CD14-positive monocyte (primary cell): ENCODE measurements at regions not wholly inside any gene's neighbourhood (a gene's known extent, or its start where the extent isn't known, plus 50 kb on each side); places are given as distances from the start of the nearest gene placed in this dataset.
"Not testable (repeated sequence)": the region's sequence is repeated elsewhere in the genome, so short reads cannot be mapped to it uniquely, and the experiment has no call there.

Source experiments
- DNase-seq, 3 donors: peaks; one replicate each; pipeline ENCODE4 v3.0.0-alpha.2; 2011 to 2022
- H2AFZ ChIP-seq: 2 replicates; pipeline ENCODE4 v1.6.0; 2012; ENCODE audit warnings: mild to moderate bottlenecking, low read depth, low read length, inconsistent platforms; ENCODE audit not compliant: insufficient read depth, poor library complexity, severe bottlenecking
- H3K27ac ChIP-seq, 2 donors: 1 replicate in 1 of 2; 2 replicates in 1 of 2; pipeline ENCODE4 v1.5.1; 2012 to 2013; ENCODE audit warnings: low read length in 2 of 2, control low read depth in 1 of 2, inconsistent platforms in 1 of 2, low read depth in 1 of 2, mild to moderate bottlenecking in 1 of 2
- H3K27me3 ChIP-seq, 2 donors: one replicate each; pipeline versions ENCODE4 v1.6.0 to v1.6.1; 2011 to 2013; ENCODE audit warnings: low read length in 2 of 2; ENCODE audit not compliant: control insufficient read depth in 2 of 2, insufficient read depth in 2 of 2
- H3K36me3 ChIP-seq, 2 donors: replicated peaks in 1 of 2; 1 replicate in 1 of 2; 2 replicates in 1 of 2; pipeline versions ENCODE4 v1.5.1 to v1.6.1; 2012 to 2013; ENCODE audit warnings: low read length in 2 of 2, control low read depth in 1 of 2, inconsistent platforms in 1 of 2, mild to moderate bottlenecking in 1 of 2; ENCODE audit not compliant: insufficient read depth in 2 of 2, control insufficient read depth in 1 of 2
- H3K4me1 ChIP-seq, 2 donors: 1 replicate in 1 of 2; 2 replicates in 1 of 2; pipeline versions ENCODE4 v1.5.1 to v1.6.1; 2012 to 2013; ENCODE audit warnings: low read length in 2 of 2, control low read depth in 1 of 2, inconsistent platforms in 1 of 2, mild to moderate bottlenecking in 1 of 2, moderate library complexity in 1 of 2; ENCODE audit not compliant: insufficient read depth in 2 of 2, control insufficient read depth in 1 of 2
- H3K4me2 ChIP-seq: replicated peaks from 2 replicates; pipeline ENCODE3; 2012; ENCODE audit warnings: low read length, moderate library complexity, mild to moderate bottlenecking; ENCODE audit not compliant: poor library complexity, severe bottlenecking; ENCODE audit errors: extremely low read depth
- H3K4me3 ChIP-seq, 3 experiments: fragments of 200-600 bp in 1 of 3; sonication (generic) in 1 of 3; replicated peaks in 1 of 3; 1 replicate in 2 of 3; 2 replicates in 1 of 3; pipeline ENCODE4 v1.5.1; 2011 to 2013; ENCODE audit warnings: low read length in 3 of 3, mild to moderate bottlenecking in 3 of 3, control low read depth in 2 of 3, low read depth in 2 of 3, inconsistent platforms in 1 of 3, moderate library complexity in 1 of 3
- H3K79me2 ChIP-seq: 2 replicates; pipeline ENCODE4 v1.6.0; 2012; ENCODE audit warnings: mild to moderate bottlenecking, control low read depth, inconsistent platforms, low read length, moderate library complexity; ENCODE audit not compliant: insufficient read depth
- H3K9ac ChIP-seq: 2 replicates; pipeline ENCODE4 v1.6.0; 2017; ENCODE audit warnings: low read length, mild to moderate bottlenecking; ENCODE audit not compliant: insufficient read depth, poor library complexity, severe bottlenecking
- H3K9me3 ChIP-seq, 2 donors: replicated peaks in 1 of 2; 1 replicate in 1 of 2; 2 replicates in 1 of 2; pipeline versions ENCODE4 v1.5.1 to v1.6.1; 2012 to 2013; ENCODE audit warnings: low read length in 2 of 2, control low read depth in 1 of 2; ENCODE audit not compliant: control insufficient read depth in 1 of 2, insufficient read depth in 1 of 2
- H4K20me1 ChIP-seq: 2 replicates; pipeline ENCODE4 v1.6.0; 2012; ENCODE audit warnings: mild to moderate bottlenecking, low read length, control low read depth, moderate library complexity; ENCODE audit not compliant: insufficient read depth
- H3K27ac Mint-ChIP-seq, 7 donors: one replicate each; pipeline ENCODE4 v1.8.0; 2020; ENCODE audit warnings: mild to moderate bottlenecking in 7 of 7, mixed read lengths in 7 of 7, moderate library complexity in 6 of 7, inconsistent platforms in 2 of 7
- H3K27me3 Mint-ChIP-seq, 3 donors: one replicate each; pipeline ENCODE4 v1.8.0; 2021 to 2022; ENCODE audit warnings: low read depth in 3 of 3, mild to moderate bottlenecking in 3 of 3, mixed read lengths in 3 of 3, moderate library complexity in 3 of 3, inconsistent platforms in 1 of 3
- H3K36me3 Mint-ChIP-seq, 2 donors: one replicate each; pipeline ENCODE4 v1.8.0; 2020; ENCODE audit warnings: mixed read lengths in 2 of 2, inconsistent platforms in 1 of 2, mild to moderate bottlenecking in 1 of 2
- H3K4me1 Mint-ChIP-seq: one replicate; pipeline ENCODE4 v1.8.0; 2020; ENCODE audit warnings: mild to moderate bottlenecking, mixed read lengths
- H3K4me3 Mint-ChIP-seq, 2 donors: one replicate each; pipeline ENCODE4 v1.8.0; 2020; ENCODE audit warnings: mild to moderate bottlenecking in 2 of 2, mixed read lengths in 2 of 2, moderate library complexity in 1 of 2
- H3K9me3 Mint-ChIP-seq, 7 donors: one replicate each; pipeline ENCODE4 v1.8.0; 2020 to 2022; ENCODE audit warnings: mixed read lengths in 7 of 7, mild to moderate bottlenecking in 6 of 7, moderate library complexity in 6 of 7, inconsistent platforms in 2 of 7
- WGBS: methylation state at CpG from one replicate; pipeline ENCODE4 v1.1.5; 2013; ENCODE audit warnings: missing lambda C conversion rate; ENCODE audit not compliant: insufficient coverage; 5-methylcytosine and 5-hydroxymethylcytosine counted together
- intact Hi-C, 2 donors: fragments of 100-400 bp; cut with micrococcal nuclease; formaldehyde crosslinking; loops; one replicate each; pipeline versions ENCODE4 v1.15.0 to v1.15.1; 2023
- TF ChIP-seq, protein P1 (sequence below): fragments of 200-600 bp; IDR thresholded peaks from one replicate; pipeline ENCODE4 v1.8.0; 2022; ENCODE audit warnings: antibody characterized with exemption, mild to moderate bottlenecking

DNA sequence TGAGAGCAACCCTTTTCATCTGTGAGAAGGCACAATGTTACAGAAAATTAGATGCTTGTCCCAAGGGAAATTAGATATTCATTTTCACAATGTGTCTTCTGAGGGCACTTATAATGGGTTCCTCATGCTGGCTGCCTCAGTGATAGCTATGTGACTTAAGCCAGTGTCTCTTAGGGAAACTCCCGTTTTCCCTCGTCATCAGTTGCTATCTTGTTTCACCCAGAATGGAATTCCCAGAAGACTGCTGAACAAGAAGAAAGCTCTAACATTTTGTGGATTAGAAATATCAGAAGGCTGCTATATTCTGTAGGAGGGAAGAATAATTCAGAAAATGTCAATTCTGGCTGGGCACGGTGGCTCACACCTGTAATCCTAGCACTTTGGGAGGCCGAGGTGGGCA lies 67.9 kb upstream of the WDR72 start:
- H3K9ac ChIP-seq, result no peak overlapping the region
- H3K79me2 ChIP-seq, result no peaks in the 10 kb centered on the region
- no peak overlapping the region for H3K4me2 ChIP-seq
- DNase-seq, result no peak
- no peak overlapping the region for H3K27ac Mint-ChIP-seq
- H3K4me1 ChIP-seq, result no peaks in the 10 kb centered on the region
- no peak overlapping the region for H3K4me3 ChIP-seq
- H3K4me3 Mint-ChIP-seq, result no peak overlapping the region
- no peaks in the 10 kb centered on the region for H3K4me1 Mint-ChIP-seq
- H3K9me3 Mint-ChIP-seq, result peaks cover 0 to 8% (median 0%) of the 10 kb centered on the region in 7 donors
- intact Hi-C loops, result no loop called here
- H3K27me3 ChIP-seq, result no peaks in the 10 kb centered on the region
- H4K20me1 ChIP-seq, result no peaks in the 10 kb centered on the region
- H3K9me3 ChIP-seq, result peaks cover 0 to 11% of the 10 kb centered on the region in 2 donors
- WGBS, result 98% methylated on average over 4 of the region's 4 CpGs
- H2AFZ ChIP-seq, result no peak overlapping the region
- peaks cover 0 to 2% (median 2%) of the 10 kb centered on the region in 3 donors for H3K27me3 Mint-ChIP-seq
- TF ChIP-seq, protein P1, sequence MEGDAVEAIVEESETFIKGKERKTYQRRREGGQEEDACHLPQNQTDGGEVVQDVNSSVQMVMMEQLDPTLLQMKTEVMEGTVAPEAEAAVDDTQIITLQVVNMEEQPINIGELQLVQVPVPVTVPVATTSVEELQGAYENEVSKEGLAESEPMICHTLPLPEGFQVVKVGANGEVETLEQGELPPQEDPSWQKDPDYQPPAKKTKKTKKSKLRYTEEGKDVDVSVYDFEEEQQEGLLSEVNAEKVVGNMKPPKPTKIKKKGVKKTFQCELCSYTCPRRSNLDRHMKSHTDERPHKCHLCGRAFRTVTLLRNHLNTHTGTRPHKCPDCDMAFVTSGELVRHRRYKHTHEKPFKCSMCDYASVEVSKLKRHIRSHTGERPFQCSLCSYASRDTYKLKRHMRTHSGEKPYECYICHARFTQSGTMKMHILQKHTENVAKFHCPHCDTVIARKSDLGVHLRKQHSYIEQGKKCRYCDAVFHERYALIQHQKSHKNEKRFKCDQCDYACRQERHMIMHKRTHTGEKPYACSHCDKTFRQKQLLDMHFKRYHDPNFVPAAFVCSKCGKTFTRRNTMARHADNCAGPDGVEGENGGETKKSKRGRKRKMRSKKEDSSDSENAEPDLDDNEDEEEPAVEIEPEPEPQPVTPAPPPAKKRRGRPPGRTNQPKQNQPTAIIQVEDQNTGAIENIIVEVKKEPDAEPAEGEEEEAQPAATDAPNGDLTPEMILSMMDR, result no peak
- H3K36me3 ChIP-seq, result no peaks in the 10 kb centered on the region
- H3K27ac ChIP-seq, result no peak overlapping the region
- H3K36me3 Mint-ChIP-seq, result no peaks in the 10 kb centered on the region

DNA sequence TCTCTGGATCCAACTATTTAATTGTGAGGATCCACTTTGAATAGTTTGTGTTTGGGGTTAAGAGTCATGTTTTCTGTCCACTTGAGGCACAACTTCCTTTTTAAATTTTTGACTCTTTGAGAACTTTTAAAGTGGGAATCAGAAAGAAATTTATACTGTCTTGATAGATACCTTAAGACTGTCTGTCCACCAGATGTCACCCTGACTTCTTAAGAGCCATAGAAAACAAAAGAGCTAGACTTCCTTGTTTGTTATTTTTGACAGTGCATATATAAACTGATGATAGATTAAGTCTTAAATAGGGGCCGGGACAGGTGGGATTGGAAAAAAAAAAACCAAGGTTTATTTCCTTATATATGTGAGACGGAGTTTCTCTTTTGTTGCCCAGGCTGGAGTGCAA lies 52.1 kb upstream of the WDR72 start:
- Histone ChIP-seq H3K4me2 (no peak overlapping the region), H2AFZ (no peak overlapping the region), H3K9me3 (no peaks in the 10 kb centered on the region), H3K9ac (no peak overlapping the region), H3K36me3 (no peaks in the 10 kb centered on the region), H3K4me1 (no peaks in the 10 kb centered on the region), H3K4me3 (no peak overlapping the region), H3K27me3 (no peaks in the 10 kb centered on the region), H3K27ac (no peak overlapping the region), H3K79me2 (no peaks in the 10 kb centered on the region), H4K20me1 (no peaks in the 10 kb centered on the region)
- DNase-seq, result no peak
- Mint-ChIP-seq H3K9me3 (no peaks in the 10 kb centered on the region), H3K36me3 (no peaks in the 10 kb centered on the region), H3K27me3 (peaks cover 2 to 4% (median 2%) of the 10 kb centered on the region in 3 donors), H3K27ac (no peak overlapping the region), H3K4me1 (peaks cover 6% of the 10 kb centered on the region), H3K4me3 (no peak overlapping the region)
- TF ChIP-seq, protein P1, result no peak
- WGBS, result no CpG with 5 or more reads among the region's 2 CpGs
- intact Hi-C loops, result no loop called here

GRCh38 chr15:53810306-53810705 lies 50.8 kb upstream of the WDR72 start:
- H3K9me3 ChIP-seq, H3K4me1 ChIP-seq, H3K4me1 Mint-ChIP-seq, H3K4me3 Mint-ChIP-seq, H3K79me2 ChIP-seq, H4K20me1 ChIP-seq, DNase-seq, H3K4me2 ChIP-seq, H3K27ac Mint-ChIP-seq, H2AFZ ChIP-seq, H3K9ac ChIP-seq, H3K9me3 Mint-ChIP-seq, intact Hi-C loops, H3K27me3 ChIP-seq, H3K36me3 ChIP-seq, H3K27ac ChIP-seq, H3K27me3 Mint-ChIP-seq, H3K36me3 Mint-ChIP-seq, H3K4me3 ChIP-seq: not testable (repeated sequence)
- WGBS, result 96% methylated on average over 6 of the region's 7 CpGs
